ENCODE measurements at regions not wholly inside any gene's neighbourhood (a gene's known extent, or its start where the extent isn't known, plus 50 kb on each side); places are given as distances from the start of the nearest gene placed in this dataset.
A peak's percentile ranks its signal among the peaks of the same experiment; 100 is the strongest.
"Not testable (repeated sequence)": the region's sequence is repeated elsewhere in the genome, so short reads cannot be mapped to it uniquely, and the experiment has no call there.

- DNase-seq = no peak
Observed at GRCh38 chr2:128511731-128512378, 193.2 kb upstream of the HS6ST1 start.

DNA sequence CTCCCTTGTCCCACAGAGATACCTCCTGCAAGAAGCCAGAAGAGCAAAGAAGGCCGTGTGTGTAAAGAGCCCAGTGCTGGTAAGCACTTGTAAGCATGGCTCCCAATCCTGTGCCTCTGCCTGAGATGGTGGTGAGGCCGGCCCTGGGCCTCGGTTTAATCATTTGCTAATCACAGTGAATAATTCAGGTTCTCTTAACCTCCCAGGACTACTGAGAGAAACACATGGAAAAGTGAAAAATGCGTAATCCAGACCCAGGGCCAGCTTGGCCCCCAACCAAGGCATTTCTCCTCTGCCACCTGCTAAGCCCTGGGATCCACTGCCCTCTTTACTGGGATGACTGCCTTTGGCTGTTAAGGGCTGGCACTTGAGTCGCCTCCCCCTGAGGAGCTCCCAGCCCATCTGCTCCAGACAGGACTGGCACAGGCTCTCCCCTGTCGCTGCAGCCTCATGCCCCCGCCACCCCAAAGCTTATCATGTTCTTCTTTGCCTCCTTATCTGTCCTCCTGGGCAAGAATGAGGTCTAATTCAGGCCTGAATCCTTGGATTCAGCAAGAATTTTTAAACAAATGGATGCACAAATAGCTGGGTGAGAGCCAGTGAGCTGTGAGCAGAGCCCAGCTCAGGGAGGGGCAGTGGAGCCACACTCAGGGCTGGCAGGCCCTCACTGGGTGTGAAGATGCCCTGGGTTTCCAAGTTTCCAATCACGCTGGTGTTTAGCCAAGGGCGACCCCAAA lies 193.9 kb upstream of the HS6ST1 start:
- no peak for DNase-seq

DNA sequence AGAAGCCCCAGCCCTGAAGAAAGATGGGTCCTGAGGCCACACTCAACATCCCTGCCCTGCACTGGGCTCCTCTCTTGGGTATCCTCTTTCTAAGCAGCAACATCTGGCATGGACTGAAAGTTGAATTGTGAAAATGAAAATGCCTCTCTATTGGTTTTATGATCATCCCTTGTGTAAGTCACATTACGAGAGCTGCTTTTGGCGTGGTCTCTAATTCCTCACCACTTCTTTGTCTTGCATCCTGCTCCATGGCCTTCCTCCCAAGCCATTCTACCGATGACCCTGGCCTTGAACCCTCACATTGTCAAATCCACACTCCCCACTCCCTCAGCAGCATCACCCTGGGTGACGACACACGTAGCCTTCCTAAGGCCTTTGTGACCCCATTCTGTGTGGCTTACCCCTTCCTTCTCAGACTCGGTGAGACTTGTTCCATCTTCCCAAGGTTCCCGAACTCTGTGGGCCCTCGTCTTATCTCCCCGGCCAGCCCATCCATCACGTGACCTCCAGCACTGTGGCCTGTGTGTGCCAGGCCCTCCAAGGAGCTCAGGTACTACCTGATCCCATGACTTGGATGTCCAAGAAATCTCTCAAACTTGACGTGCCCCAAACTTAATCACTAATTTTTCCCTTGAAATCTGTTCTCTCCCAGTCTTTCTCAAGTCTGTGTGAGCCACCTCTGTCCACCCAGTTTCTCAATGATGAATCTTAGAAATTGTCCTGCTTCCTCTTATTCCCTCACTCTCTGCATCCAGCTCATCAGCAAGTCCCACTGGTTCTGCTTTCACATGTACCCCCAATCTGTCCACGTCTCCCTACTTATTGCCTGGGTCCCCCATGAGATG lies 194.7 kb upstream of the HS6ST1 start:
- DNase-seq = no peak

GRCh38 chr2:128513961-128514283 lies 195.3 kb upstream of the HS6ST1 start:
- no peak for DNase-seq

DNA sequence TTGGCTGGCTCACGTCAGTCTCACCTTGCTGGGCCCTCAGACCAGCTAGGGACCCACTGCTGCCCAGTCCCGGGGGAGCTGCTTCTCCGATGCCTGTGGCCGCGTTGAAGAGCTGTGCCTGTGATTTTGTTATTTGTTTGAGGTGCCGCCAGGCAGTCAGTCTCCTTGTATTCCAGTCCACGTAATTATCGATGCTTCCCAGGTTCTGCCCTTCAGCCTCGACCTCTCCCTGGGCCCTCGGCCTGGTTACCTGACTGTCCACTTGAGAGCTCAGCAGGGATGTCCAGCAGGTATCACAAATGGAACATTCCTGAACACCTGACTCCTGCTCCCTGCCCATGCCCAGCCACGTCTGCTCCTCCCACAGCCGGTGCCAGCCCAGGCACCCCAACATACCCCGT lies 195.9 kb upstream of the HS6ST1 start:
- no peak for DNase-seq

- no peak for DNase-seq
Observed at GRCh38 chr2:128516938-128517337, 198.3 kb upstream of the HS6ST1 start.

DNA sequence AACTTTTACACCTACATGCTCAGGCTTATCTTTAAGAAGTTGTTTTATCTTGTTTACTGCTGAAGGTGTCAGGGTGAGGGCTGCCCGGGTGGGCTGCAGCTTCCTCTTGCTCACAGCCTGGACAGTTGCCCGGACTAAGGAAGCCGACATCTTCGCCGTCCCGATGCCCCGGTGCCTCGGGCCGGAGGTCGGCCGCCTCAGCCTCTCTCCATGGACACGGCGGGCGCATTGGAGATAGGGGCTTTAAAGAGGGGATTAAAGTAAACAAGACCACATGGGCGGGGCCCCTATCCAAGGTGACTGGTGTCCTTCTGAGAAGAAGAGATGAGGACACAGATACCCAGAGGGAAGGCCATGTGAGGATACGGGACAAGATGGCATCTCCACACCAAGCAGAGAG lies 200.4 kb upstream of the HS6ST1 start:
- DNase-seq = not testable (repeated sequence)

DNA sequence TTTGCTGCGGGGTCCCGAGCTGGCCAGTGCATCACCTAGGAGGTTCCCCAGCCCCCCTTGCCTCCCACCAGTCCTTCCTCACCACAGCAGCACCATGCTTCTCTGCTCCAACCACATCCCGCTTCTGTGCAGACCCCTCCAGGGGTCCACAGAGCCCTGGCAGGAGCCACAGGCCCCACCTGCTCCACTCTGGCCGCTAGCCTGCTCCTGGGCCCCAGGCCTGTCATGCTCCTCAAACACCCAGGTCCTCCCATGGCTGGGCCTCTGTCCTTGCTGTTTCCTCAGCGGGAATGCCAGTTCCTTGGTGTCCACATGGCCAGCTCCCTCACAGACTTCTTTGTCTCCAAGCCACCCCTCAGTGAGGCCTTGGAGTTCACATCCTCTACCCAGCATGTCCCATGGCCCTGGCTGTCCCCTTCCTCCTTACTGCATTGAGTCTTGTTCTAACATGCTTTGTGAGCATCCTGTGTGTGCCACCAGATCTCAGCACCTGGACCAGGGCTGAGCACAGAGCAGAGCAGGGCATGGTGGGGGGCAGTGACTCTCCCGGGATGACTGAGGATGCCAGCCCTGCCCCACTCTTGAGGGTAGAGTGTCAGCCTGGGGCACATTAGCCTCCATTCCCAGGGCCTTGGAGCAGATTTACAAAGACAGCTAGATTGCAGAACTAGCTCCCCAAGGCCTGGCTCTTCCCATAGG lies 201.0 kb upstream of the HS6ST1 start:
- no peak for DNase-seq

DNA sequence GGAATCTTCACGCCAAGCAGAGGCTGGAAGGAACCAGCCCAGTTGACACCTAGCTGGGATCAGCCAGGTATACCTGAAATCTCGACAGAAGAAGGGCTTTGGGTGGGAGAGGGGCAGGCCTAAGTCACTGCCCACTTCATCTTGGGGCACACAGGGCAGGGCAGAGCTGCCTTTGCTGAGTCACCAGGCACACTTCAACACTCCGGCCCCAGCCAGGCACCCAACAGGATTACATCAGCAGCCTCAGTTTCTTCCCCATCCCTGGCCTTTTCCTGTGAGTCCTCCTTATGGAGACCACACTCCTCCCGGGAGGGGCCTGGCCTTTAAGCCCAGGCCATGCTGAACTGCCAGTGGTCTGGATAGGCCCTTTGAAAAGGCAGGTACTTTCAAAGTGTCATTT lies 201.7 kb upstream of the HS6ST1 start:
- DNase-seq = no peak

DNA sequence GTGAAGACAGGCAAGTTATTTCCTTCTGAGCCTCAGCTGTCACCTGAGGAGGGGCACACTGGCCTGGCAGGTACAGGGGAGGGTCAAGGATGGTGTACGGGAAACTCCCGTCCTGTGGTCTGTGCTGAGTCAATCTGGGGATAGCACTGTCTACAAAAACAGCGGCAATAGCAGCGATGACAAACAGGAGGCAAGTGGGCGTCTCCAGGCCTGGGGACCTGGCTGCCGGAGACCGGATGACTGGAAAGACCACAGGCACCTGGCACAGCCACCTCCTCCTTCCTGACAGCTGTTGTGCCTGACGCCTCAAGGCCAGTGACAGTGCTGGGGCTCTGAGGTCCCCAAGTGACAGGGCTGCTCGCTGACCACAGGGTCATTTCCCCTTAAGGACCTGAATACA lies 202.1 kb upstream of the HS6ST1 start:
- no peak for DNase-seq

DNA sequence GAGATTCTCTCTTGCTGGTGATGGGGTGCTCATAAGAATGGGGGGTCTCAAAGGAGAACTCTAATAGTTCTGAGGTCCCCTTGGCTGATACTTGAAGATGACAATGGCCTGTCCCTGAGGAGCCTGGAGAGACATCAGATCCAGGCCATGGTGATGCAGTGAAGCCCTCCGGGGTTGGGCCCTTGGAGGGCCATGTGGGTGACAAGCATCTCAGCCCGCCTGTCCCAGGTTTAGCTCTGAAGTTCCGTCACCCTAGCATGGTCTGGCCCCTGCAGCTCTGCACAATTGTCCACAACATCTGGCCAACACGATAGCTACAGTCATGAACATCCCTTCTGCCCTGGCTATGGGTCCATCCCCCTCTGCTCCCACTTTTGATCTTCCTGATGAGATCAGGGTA lies 202.8 kb upstream of the HS6ST1 start:
- no peak for DNase-seq

- DNase-seq = no peak
Observed at GRCh38 chr2:128522829-128523228, 204.2 kb upstream of the HS6ST1 start.

- DNase-seq = peak; percentile 8
Observed at GRCh38 chr2:128523457-128523856, 204.8 kb upstream of the HS6ST1 start.

GRCh38 chr2:128524183-128524582 lies 205.5 kb upstream of the HS6ST1 start:
- no peak for DNase-seq

- no peak for DNase-seq
Observed at GRCh38 chr2:128525653-128526052, 207.0 kb upstream of the HS6ST1 start.

DNA sequence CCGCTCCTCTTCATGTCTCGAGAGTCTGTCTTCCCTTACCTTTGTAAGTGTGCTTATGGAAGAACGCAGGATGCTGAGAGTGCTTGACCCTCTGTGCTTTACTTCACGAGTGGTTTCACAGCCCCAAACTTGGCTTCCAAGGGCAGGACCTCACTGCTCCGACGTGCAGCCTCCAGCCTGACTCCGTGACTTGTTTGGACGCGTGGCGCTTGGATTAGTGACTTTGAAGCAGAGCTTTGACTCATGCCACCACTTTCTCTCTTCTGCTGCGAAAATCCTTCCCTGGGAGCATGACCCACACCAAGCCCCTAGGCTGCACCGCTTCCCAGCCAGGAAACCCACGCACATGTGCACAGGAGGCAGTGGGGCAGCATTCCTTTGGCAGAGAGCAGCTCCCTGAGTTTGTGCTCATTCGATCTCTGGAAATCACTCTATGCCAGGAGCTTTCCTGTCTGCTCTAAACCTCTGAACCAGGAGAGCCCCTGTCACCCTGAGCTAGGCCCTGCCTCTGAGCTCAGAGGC lies 207.8 kb upstream of the HS6ST1 start:
- no peak for DNase-seq

- no peak for DNase-seq
Observed at GRCh38 chr2:128528133-128528532, 209.5 kb upstream of the HS6ST1 start.

DNA sequence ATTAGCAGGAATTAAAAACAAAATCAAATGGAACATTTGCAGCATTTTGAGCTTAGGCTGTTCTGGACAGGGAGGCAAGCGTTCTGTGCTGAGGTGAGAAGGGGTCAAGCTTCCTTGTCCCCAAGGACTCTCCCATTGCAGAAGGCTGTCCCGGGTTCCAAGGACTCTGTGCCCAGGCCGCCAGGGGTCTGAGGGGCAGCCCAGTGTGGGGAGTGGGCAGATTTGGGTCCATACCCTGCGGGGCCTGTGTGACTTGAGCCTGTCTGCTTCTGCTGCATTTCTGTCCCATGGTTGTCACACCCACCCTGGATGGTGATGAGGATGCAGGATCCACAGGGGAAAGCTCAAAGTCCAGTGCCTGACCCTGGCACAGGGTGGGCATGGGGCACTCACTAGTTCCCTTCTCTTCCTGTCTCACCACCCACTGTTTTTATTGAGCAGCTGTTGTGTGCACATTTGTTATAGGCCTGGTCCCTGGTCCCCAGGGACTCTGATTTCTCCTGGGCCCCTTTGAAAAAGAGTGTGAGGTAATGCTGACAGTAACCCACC lies 211.4 kb upstream of the HS6ST1 start:
- no peak for DNase-seq

DNA sequence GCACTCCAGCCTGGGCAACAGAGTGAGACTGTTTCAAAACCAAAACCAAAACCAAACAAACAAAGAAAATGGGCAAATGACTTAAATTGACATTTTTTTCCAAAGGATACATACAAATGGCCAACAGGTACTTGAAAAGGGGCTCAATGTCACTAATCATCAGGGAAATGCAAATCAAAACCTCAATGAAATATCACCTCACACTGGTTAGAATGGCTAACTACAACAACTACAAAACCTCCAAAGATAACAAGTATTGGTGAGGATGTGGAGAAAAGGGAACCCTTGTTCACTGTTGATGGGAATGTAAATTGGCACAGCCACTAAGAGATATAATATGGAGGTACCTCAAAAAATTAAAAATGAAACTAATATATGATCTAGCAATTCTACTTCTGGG lies 213.2 kb upstream of the HS6ST1 start:
- DNase-seq = no peak

GRCh38 chr2:128533101-128533500 lies 214.4 kb upstream of the HS6ST1 start:
- no peak for DNase-seq

DNA sequence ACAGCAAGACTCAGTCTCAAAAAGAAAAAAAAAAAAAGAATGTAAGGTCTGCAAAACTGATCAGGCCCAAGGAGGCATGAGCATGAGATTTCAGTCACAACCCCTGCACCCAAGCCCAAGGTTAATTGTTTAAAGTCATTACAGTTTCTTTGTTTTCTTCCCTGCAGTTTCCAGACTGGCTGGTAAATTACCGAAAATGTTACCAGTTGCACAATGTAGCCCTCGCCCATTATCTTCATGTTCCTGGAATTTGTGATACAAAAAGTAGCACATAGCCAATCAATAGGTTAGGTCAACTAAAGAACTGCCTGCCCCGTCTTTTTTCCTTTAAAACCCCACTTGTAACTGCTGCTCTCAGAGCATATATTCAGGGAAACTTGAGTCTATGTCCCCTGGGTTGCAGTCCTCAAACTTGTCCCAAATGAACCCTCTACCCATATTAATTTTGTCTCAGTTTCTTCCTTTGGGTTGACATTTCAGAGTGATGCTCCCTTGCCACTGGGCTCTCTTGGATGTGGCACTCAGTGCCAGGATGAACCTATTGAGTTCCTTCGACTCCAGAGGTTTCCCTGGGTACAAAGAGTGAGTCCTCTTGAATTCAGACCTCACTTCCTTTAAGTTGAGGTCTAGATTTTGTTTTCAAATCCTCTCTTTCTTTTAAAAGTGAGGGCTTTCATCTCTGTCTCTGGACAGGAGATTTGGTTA lies 216.2 kb upstream of the HS6ST1 start:
- no peak for DNase-seq

- no peak for DNase-seq
Observed at GRCh38 chr2:128535953-128536352, 217.3 kb upstream of the HS6ST1 start.
